Activated CD4-positive, alpha-beta T cell treated with anti-CD3 and anti-CD28 coated beads, Interleukin-2, amount 50 U/mL, for 48 hours (primary cell): ENCODE measurements at regions not wholly inside any gene's neighbourhood (a gene's known extent, or its start where the extent isn't known, plus 50 kb on each side); places are given as distances from the start of the nearest gene placed in this dataset.
"Not testable (repeated sequence)": the region's sequence is repeated elsewhere in the genome, so short reads cannot be mapped to it uniquely, and the experiment has no call there.

ENCODE experiments used
- DNase-seq, 2 experiments: peaks; one replicate each; pipeline ENCODE4 v3.0.0-alpha.2; 2020

DNA sequence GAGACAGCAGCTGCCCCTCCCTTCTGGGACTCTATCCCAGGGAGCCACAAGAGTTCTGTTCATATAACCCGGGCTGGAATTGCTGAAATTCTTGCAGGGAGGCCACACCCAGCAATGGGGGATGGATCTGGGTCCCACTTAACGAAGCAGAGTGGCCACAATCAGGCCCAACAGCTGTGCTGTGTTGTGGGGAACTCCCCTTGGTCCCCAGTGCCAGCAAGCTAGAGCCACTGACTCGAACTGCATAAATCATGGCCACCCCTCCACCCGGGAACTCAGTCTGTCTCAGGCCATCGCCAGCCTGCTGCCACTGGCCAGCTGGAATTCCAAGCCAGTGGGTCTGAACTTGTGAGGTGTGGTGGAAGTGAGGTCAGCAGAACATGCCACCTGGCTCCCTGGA lies 111.1 kb downstream of the KLF8 start:
- DNase-seq, result no peak

DNA sequence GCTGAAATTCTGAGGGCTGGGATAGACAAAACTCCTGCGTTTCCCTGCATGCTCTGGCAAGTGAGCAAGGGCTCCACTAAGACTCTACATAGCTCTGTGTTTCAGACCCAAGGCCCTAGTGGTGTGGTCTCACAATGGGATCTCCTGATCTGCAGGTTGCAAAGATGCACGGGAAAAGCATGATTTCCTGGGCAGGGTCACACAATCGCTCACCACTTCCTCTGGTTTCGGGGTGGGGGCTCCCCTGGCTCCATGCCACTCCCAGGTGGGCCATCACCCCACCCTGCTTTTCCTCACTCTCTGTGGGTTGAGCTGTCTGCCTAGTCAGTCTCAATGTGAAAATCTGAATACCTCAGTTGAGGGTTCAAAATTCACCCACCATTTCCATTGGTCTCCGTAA lies 111.5 kb downstream of the KLF8 start:
- DNase-seq, result no peak

DNA sequence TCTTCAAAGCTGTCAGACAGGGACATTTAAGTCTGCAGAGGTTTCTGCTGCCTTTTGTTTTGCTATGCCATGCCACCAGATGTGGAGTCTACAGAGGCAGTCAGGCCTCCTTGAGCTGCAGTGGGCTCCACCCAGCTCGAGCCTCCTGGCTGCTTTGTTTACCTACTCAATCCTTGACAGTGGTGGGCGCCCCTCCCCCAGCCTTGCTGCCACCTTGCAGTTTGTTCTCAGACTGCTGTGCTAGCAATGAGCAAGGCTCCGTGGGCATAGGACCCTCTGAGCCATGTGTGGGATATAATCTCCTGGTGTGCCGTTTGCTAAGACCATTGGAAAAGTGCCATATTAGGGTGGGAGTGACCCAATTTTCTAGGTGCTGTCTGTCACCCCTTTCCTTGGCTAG lies 126.0 kb downstream of the KLF8 start:
- not testable (repeated sequence) for DNase-seq

DNA sequence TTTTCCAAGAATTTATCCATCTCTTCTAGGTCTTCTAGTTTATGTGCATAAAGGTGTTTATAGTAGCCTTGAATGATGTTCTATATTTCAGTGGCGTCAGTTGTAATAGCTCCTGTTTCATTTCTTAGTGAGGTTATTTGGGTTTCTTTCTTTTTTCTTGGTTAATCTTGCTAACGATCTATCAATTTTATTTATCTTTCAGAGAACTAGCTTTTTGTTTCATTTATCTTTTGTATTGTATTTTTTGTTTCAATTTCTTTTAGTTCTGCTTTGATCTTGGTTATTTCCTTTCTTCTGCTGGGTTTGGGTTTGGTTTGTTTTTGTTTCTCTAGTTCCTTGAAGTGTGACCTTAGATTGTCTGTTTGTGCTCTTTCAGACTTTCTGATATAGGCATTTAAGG lies 133.0 kb downstream of the KLF8 start:
- DNase-seq, result not testable (repeated sequence)

DNA sequence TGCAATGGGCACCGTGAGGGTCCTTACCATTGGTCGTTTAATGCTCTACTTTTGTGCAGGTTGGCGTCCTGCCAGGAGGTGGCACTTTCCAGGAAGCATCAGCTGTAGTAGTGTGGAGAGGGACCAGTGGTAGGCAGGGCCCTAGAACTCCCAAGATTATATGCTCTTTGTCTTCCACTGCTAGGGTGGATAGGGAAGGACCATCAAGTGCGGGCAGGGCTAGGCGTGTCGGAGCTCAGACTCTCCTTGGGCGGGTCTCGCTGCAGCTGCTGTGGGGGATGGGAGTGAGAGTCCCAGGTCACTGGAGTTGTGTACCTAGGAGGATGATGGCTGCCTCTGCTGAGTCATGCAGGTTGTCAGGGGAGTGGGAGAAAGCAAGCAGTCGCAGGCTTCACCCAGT lies 134.7 kb downstream of the KLF8 start:
- no peak for DNase-seq

DNA sequence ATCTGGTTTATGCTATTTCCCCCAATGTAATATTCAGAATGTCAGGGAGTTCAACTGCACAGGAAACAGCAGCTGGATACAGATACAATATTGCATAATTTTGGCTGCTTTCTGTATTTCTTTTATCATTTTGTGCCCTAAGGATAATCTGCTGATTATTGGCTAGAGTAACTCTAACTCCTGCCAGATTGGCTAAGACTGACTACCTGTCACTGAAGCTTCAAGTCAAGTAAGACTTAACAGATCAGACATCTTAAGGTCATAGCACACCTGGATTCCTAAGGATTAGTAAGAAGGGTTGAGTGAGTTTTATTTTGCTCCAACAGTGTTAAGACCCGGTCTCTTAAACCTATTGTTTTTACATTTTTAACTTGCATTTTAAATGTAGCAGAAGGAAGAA lies 136.8 kb downstream of the KLF8 start:
- no peak for DNase-seq

DNA sequence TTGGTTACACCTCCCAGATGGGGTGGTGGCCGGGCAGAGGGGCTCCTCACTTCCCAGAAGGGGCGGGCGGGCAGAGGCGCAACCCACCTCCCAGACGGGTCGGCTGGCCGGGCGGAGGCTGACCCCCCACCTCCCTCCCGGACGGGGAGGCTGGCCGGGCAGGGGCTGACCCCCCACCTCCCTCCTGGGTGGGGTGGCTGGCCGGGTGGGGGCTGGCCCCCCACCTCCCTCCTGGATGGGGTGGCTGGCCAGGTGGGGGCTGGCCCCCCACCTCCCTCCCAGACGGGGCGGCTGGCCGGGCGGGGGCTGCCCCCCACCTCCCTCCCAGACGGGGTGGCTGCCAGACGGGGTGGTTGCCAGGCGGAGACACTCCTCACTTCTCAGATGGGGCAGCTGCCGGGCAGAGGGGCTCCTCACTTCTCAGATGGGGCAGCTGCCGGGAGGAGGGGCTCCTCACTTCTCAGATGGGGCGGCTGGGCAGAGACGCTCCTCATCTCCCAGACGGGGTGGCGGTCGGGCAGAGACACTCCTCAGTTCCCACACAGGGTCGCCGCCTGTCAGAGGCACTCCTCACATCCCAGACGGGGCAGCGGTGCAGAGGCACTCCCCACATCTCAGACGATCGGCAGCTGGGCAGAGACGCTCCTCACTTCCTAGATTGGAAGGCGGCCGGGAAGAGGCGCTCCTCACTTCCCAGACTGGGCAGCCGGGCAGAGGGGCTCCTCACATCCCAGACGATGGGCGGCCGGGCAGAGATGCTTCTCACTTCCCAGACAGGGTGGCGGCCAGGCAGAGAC lies 148.0 kb downstream of the KLF8 start:
- not testable (repeated sequence) for DNase-seq

DNA sequence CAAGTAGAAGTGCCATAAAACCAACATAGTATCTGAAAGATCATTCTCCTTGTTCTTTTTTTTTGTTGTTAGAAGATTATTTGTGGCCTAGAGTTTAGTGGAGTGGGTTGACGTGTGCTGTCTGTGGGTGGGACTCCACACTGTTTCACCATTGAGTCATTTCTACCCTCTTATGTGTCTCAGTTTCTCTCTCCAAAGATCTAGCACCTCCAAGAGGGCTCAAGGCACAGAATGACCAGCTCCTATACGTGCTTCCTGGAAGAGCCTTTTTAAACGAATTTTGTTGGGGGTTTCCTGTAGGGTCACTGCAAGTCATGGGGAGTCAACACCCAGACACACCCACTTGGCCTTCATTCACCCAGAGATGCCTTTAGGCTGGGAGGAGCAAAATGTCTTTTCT lies 150.1 kb downstream of the KLF8 start:
- peak in 1 of 2 experiments; percentile 20 for DNase-seq

DNA sequence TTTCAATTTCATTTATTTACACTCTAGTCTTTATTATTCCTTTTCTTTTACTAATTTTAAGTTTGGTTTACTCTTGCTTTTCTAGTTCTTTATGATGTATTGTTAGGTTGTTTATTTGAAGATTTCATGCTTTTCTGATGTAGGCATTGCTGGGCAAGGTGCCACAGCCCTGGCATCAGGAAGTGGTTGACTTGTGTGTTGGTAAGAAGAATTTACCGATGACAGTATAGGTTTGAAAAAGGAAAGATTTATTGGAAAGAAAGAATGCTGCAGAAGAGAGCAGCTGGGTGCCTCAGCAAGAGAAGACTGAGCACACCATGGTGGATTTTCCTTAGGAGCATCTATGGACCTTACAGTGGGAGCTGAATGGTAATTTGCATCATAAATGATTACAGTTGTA lies 153.2 kb downstream of the KLF8 start:
- no peak for DNase-seq

DNA sequence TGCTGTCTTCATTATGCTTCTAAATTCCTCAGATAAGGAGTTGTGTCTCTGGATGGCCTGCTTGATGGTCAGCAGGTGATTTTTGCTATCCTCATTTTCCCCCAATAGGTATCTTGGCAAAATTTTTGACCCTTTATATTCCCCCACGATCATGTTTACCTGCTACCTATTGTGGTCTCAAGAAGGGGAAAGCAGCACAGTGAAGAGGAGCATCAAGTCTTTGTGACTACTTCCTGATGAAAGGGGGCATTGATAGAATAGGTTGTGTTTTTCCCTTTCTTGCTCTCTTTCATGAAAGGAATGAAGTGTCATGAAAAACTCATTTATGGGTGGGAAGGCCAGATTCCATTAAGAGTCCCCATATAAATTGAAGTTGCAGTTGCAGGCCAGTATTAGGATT lies 153.8 kb downstream of the KLF8 start:
- no peak for DNase-seq

DNA sequence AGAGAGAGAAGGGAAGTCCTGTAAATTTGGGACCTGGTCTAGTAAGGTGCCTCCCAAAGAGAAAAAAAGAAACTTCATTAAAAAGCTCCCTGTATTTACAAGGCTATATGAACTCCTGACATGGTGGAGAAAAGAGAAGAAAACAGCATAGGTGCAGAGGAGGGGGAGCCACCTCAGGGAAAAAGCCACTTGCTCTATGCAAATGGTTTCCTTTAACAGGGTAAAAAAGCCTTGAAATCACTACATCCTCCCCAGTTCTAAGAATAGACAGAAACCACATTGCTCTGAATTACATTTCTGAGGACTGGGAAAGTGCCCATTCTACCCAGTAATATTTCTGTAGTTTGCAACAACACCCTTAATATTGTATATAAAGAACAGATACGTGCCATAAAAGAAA lies 165.5 kb downstream of the KLF8 start:
- DNase-seq, result no peak

DNA sequence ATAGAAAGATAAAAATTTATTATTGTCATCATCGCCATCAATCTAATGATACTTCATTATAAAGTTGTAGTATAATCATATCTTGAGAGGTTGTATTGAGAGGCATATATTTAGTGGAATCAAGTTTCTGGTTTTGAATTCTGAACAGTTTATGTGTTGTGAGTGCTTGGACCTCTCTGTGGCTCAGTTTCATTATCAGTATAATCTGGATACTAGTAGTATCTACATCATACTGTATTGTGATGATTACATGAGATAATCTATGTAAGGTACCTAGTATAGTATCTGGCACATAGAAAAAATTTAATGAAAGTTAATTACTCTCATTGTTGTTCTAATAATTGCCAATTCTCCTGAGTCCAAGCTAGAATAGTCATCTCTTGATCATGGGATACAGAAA lies 161.2 kb upstream of the UBQLN2 start:
- DNase-seq, result no peak

DNA sequence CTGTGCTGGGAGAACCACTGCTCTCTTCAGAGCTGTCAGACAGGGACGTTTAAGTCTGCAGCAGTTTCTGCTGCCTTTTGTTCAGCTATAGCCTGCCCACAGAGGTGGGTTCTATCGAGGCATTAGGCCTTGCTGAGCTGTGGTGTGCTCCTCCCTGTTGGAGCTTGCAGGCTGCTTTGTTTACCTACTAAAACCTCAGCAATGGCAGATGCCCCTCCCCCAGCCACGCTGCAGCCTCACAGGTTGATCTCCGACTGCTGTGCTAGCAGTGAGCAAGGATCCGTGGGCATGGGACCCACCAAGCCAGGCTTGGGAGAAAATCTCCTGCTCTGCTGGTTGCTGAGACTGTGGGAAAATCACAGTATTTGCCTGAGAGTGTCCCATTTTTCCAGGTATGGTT lies 133.8 kb upstream of the UBQLN2 start:
- DNase-seq, result no peak

DNA sequence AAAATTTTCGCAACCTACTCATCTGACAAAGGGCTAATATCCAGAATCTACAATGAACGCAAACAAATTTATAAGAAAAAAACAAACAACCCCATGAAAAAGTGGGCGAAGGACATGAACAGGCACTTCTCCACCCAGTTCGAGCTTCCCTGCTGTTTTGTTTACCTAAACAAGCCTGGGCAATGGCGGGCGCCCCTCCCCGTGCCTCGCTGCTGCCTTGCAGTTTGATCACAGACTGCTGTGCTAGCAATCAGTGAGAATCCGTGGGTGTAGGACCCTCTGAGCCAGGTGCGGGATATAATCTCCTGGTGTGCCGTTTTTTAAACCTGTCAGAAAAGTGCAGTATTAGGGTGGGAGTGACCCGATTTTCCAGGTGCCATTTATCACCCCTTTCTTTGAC lies 111.4 kb upstream of the UBQLN2 start:
- DNase-seq, result not testable (repeated sequence)

DNA sequence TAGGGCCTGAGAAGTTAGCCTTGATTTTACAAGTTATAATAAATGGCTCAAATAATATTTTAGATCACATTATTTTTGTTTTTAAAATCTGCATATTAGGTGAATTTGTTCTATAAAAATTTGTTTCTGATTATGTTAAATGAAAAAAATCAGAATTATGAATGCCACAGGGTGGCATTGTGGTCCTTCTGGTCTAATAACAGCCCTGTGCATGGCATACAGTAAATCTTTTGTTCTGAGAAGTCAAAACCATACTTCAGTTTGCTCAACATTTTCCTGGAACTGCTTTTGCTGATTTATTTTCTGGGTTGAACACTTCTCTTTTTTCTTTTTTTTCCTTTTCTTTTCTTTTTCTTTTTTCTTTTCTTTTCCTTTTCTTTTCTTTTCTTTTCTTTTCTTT lies 101.0 kb upstream of the UBQLN2 start:
- no peak for DNase-seq

DNA sequence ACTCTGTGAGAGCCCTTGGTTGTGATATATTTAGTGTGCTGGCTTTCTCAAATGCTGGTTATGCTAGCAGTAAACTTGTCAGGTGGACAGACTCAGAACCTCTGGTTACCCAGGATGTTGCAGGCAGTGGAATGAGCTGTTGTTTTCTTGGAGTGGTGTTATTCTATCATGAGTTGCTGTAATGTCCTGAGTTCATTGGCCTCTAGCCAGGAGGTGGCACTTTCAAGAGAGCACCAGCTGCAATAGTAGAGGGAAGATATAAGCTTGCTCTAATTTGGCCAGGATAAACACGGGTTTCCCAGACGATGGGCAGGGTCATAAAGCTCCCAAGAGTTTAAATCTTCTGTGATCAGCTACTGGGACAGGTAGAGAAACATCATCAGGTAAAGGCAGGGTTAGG lies 95.0 kb upstream of the UBQLN2 start:
- DNase-seq, result no peak

DNA sequence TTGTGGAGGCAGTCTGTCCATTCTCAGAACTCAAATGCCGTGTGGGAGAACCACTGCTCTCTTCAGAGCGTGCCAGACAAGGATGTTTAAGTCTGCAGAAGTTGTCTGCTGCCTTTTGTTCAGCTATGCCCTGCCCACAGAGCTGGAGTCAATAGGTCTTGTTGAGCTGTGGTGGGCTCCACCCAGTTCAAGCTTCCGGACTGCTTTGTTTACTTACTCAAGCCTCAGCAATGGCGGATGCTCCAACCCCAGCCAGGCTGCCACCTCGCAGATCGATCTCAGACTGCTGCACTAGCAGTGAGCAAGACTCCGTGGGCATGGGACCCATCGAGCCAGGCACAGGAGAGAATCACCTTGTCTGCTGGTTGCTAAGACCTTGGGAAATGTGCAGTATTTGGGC lies 68.5 kb upstream of the UBQLN2 start:
- DNase-seq, result not testable (repeated sequence)

DNA sequence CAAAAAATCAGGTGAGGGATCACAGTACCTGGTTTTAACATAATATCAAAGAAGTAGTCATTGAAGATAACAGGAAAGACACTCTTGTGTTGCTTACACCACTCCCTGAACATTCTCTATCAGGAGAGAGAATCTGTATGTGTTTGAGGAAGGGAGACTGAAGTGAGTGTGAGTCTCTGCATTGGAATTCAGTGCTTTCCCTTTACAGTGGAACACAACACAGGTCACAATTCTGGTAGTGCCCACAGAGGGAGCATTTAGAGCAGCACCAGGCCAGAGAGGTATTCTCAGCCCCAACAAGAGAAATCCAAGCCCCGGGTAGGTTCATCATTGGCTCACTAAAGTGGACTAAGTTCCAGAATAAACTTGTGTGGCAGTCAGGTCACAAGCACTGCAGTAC lies 64.7 kb upstream of the UBQLN2 start:
- DNase-seq, result no peak

DNA sequence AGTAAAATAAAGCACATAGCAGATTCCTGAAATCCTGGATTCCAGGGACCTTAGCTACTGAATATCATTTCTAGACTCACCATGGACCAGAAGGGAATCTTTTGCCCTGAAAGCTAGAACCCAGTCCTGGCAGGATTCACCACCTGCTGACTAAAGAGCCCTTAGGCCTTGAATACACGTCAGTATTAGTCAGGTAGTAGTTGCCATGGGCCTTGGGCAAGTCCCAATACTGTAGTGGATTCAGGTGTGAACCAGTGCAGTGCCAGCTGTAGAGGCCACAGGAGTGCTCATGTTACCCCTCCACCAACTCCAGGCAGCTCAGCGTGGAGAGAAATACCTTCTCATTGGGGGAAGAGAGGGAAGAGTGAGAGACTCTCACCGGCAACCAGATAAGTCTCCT lies 64.1 kb upstream of the UBQLN2 start:
- no peak for DNase-seq

DNA sequence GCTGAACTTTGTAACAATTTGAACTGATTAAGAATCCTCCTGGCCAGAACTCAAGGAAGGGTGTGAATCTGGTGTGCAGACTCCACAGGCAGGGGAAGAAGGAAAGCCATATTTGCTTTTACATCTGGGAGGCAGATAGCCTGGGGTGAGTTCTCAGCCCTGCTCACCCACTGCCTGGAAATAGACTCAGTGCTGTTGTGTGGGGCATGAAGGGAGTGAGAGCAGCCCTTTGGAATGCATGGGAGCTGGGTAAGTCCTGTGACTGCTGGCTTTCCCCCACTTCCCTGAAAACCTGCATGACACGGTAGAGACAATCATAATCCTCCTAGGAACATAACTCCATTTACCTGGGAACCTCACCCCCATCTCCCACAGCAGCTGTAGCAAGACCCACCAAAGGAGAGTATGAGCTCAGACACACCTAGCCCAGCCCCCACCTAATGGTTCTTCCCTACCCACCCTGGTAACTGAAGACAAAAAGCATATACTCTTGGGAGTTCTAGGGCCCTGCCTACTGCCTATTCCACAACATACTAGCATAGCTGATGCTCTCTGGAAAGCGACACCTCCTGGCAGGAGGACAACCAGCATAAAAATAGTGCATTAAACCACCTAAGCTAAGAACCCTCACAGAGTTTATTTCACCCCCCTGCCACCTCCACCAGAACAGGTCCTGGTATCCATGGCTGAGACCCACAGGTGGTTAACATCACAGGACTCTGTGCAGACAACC lies 59.3 kb upstream of the UBQLN2 start:
- no peak for DNase-seq

DNA sequence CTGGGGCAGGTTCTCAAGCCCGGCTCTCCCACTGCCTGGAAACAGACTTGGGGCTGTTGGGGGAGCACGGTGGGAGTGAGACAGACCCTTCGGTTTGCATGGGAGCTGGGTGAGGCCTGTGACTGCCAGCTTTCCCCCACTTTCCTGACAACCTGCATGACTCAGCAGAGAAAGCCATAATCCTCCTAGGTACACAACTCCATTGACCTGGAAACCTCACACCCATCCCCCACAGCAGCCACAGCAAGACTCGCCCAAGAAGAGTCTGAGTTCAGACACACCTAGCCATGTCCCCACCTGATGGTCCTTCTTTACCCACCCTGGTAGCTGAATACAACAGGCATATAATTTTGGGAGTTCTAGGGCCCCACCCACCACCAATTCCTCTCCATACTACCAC lies 57.6 kb upstream of the UBQLN2 start:
- no peak for DNase-seq
